ENCODE measurements at regions not wholly inside any gene's neighbourhood (a gene's known extent, or its start where the extent isn't known, plus 50 kb on each side); places are given as distances from the start of the nearest gene placed in this dataset.

DNA sequence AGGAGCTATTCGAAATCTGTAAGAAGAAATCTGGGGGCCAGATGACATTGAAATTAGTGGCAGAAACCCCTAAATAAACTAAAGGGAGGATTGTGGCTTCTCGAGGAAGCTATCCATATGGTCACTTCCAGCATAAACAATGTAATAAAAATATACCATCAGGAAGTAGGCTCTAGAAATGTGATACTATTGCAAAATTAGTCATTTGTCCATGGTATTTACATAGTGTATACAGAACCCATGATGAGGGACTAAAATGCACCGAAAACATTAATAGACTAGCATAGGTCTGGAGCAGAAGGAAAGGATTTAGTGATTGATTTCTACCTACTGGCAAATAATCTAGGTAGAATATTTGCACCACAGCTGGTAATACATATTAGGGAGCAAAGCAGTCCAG, 1344.0 kb downstream of the FSTL5 start:
- TF ChIP-seq CTCF (IDR thresholded peaks at IDR 0.05; ENCODE audit: insufficient read depth, low read depth, low read length) (no peak), EZH2 (IDR thresholded peaks at IDR 0.05; ENCODE audit: insufficient read depth, low read length) (no peak)
